H9 (cell line): ENCODE measurements at regions not wholly inside any gene's neighbourhood (a gene's known extent, or its start where the extent isn't known, plus 50 kb on each side); places are given as distances from the start of the nearest gene placed in this dataset.

Source experiments
- DNase-seq: peaks from one replicate; pipeline ENCODE4 v3.0.0-alpha.2; 2017
- H2AFZ ChIP-seq: one replicate; pipeline ENCODE4 v1.6.1; 2013; ENCODE audit warnings: mild to moderate bottlenecking, low read length, control low read depth, moderate library complexity
- H2AK5ac ChIP-seq: 2 replicates; pipeline ENCODE4 v1.6.1; 2013; ENCODE audit warnings: low read length, control low read depth, mixed read lengths; ENCODE audit not compliant: insufficient read length
- H2BK120ac ChIP-seq: one replicate; pipeline ENCODE4 v1.6.1; 2013; ENCODE audit warnings: low read depth, mild to moderate bottlenecking, low read length, control low read depth, inconsistent platforms; ENCODE audit not compliant: poor library complexity, severe bottlenecking
- H2BK12ac ChIP-seq: 2 replicates; pipeline ENCODE4 v1.6.1; 2013; ENCODE audit warnings: low read length, control low read depth, mixed read lengths, low read depth; ENCODE audit not compliant: insufficient read length
- H2BK15ac ChIP-seq: 2 replicates; pipeline ENCODE4 v1.6.1; 2013; ENCODE audit warnings: low read depth, low read length, control low read depth
- H2BK20ac ChIP-seq: one replicate; pipeline ENCODE4 v1.6.1; 2013; ENCODE audit warnings: low read depth, mild to moderate bottlenecking, low read length, control low read depth, inconsistent platforms; ENCODE audit not compliant: poor library complexity, severe bottlenecking
- H2BK5ac ChIP-seq: 2 replicates; pipeline ENCODE4 v1.6.1; 2013; ENCODE audit warnings: low read length, control low read depth, mixed read lengths; ENCODE audit not compliant: insufficient read length
- H3K14ac ChIP-seq: 2 replicates; pipeline ENCODE4 v1.6.1; 2013; ENCODE audit warnings: low read length, control low read depth; ENCODE audit not compliant: insufficient read depth
- H3K18ac ChIP-seq: 2 replicates; pipeline ENCODE4 v1.6.1; 2013; ENCODE audit warnings: low read depth, mild to moderate bottlenecking, mixed read lengths, low read length, control low read depth; ENCODE audit not compliant: insufficient read length
- H3K23ac ChIP-seq: 2 replicates; pipeline ENCODE4 v1.6.1; 2013; ENCODE audit warnings: low read length, control low read depth, mixed read lengths, low read depth; ENCODE audit not compliant: insufficient read length
- H3K23me2 ChIP-seq: 2 replicates; pipeline ENCODE4 v1.6.1; 2013; ENCODE audit warnings: low read depth, mild to moderate bottlenecking, mixed read lengths, low read length, control low read depth; ENCODE audit not compliant: insufficient read length, poor library complexity, severe bottlenecking
- H3K27ac ChIP-seq: 2 replicates; pipeline ENCODE4 v1.5.1; 2013; ENCODE audit warnings: low read length, control low read depth, mixed read lengths, low read depth; ENCODE audit not compliant: insufficient read length
- H3K27me3 ChIP-seq: 2 replicates; pipeline ENCODE4 v1.6.1; 2013; ENCODE audit warnings: low read length, control low read depth, inconsistent platforms; ENCODE audit not compliant: insufficient read depth
- H3K4ac ChIP-seq: 2 replicates; pipeline ENCODE4 v1.6.1; 2013; ENCODE audit warnings: low read depth, mild to moderate bottlenecking, control low read depth, inconsistent platforms, low read length, moderate library complexity
- H3K4me1 ChIP-seq: 2 replicates; pipeline ENCODE4 v1.6.1; 2013; ENCODE audit warnings: low read length, control low read depth, inconsistent platforms; ENCODE audit not compliant: insufficient read depth
- H3K4me2 ChIP-seq: 2 replicates; pipeline ENCODE4 v1.6.1; 2013; ENCODE audit warnings: low read length, control low read depth, mixed read lengths; ENCODE audit not compliant: insufficient read length, insufficient read depth
- H3K56ac ChIP-seq: 2 replicates; pipeline ENCODE4 v1.6.1; 2013; ENCODE audit warnings: low read depth, mild to moderate bottlenecking, mixed read lengths, low read length, control low read depth; ENCODE audit not compliant: insufficient read length
- H3K79me1 ChIP-seq: 2 replicates; pipeline ENCODE4 v1.6.1; 2013; ENCODE audit warnings: low read depth, mild to moderate bottlenecking, moderate library complexity, low read length, control low read depth, inconsistent platforms; ENCODE audit not compliant: insufficient read depth, poor library complexity, severe bottlenecking
- H3K79me2 ChIP-seq: 2 replicates; pipeline ENCODE4 v1.6.1; 2013; ENCODE audit warnings: low read length, control low read depth, inconsistent platforms; ENCODE audit not compliant: insufficient read depth
- H3K9ac ChIP-seq: 2 replicates; pipeline ENCODE4 v1.6.1; 2013; ENCODE audit warnings: low read length, control low read depth, mixed read lengths; ENCODE audit not compliant: insufficient read length; ENCODE audit errors: extremely low read depth
- H3K9me3 ChIP-seq: one replicate; pipeline ENCODE4 v1.6.1; 2013; ENCODE audit warnings: low read depth, low read length, inconsistent platforms; ENCODE audit not compliant: control insufficient read depth
- H3T11ph ChIP-seq: one replicate; pipeline ENCODE4 v1.6.1; 2013; ENCODE audit warnings: mild to moderate bottlenecking, low read length, control low read depth, inconsistent platforms
- H4K20me1 ChIP-seq: one replicate; pipeline ENCODE4 v1.6.1; 2013; ENCODE audit not compliant: control insufficient read depth, insufficient read length, insufficient read depth
- H4K5ac ChIP-seq: 2 replicates; pipeline ENCODE4 v1.6.1; 2013; ENCODE audit warnings: low read depth, mild to moderate bottlenecking, mixed read lengths, low read length, control low read depth; ENCODE audit not compliant: insufficient read length
- H4K8ac ChIP-seq: replicated peaks from 2 replicates; pipeline ENCODE4 v1.6.1; 2013; ENCODE audit warnings: low read length, control low read depth, mixed read lengths, low read depth; ENCODE audit not compliant: insufficient read length
- H4K91ac ChIP-seq: 2 replicates; pipeline ENCODE4 v1.6.1; 2013; ENCODE audit warnings: low read depth, mild to moderate bottlenecking, moderate library complexity, mixed read lengths, low read length, control low read depth; ENCODE audit not compliant: insufficient read length
- H3K27ac Mint-ChIP-seq, 3 experiments: 2 replicates in 2 of 3; 3 replicates in 1 of 3; pipeline ENCODE4 v1.8.0; 2020 to 2021; ENCODE audit warnings: mixed read lengths in 3 of 3, mild to moderate bottlenecking in 1 of 3, moderate library complexity in 1 of 3
- H3K27me3 Mint-ChIP-seq: 2 replicates; pipeline ENCODE4 v1.8.0; 2021; ENCODE audit warnings: low read depth, mild to moderate bottlenecking, moderate library complexity, mixed read lengths
- H3K36me3 Mint-ChIP-seq, 3 experiments: 2 replicates in 2 of 3; 3 replicates in 1 of 3; pipeline ENCODE4 v1.8.0; 2020 to 2021; ENCODE audit warnings: low read depth in 3 of 3, mixed read lengths in 3 of 3; ENCODE audit not compliant: insufficient read depth in 1 of 3
- H3K4me1 Mint-ChIP-seq, 2 experiments: 2 replicates each; pipeline ENCODE4 v1.8.0; 2020; ENCODE audit warnings: mixed read lengths in 2 of 2
- H3K4me3 Mint-ChIP-seq, 2 experiments: 2 replicates in 1 of 2; 3 replicates in 1 of 2; pipeline ENCODE4 v1.8.0; 2020 to 2021; ENCODE audit warnings: mild to moderate bottlenecking in 2 of 2, mixed read lengths in 2 of 2, moderate library complexity in 1 of 2
- H3K9me3 Mint-ChIP-seq, 2 experiments: 2 replicates in 1 of 2; 3 replicates in 1 of 2; pipeline ENCODE4 v1.8.0; 2020; ENCODE audit warnings: mild to moderate bottlenecking in 2 of 2, mixed read lengths in 2 of 2, moderate library complexity in 1 of 2
- TF ChIP-seq, protein P1 (sequence below): fragments of 200-600 bp; sonication (generic); conservative IDR thresholded peaks from 3 replicates; pipeline ENCODE4 v1.8.0; 2021; ENCODE audit warnings: antibody characterized with exemption, mild to moderate bottlenecking

DNA sequence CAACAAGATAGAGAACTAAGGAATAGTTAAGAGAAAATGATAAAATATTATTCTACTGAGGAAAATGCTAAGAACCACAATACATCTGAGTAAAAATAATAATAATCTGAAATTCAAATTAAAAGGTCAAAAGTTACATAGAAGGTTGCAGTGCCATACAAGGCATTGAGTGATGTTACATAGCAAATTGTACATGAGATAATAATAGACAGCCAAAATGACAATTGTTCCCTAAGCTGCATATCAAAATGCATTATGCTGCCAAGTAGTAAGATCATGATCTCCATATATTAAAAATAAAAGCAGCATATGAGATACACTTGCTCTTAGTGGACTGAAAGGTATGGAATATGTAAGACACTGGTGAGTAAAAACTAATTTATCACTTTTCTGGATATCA lies 547.7 kb downstream of the KCNT2 start:
- Mint-ChIP-seq H3K27me3 (no peaks in the 10 kb centered on the region), H3K27ac (no peak overlapping the region), H3K4me3 (no peak overlapping the region), H3K9me3 (no peaks in the 10 kb centered on the region), H3K36me3 (no peaks in the 10 kb centered on the region), H3K4me1 (peaks cover 3 to 7% of the 10 kb centered on the region in 2 experiments)
- Histone ChIP-seq H2BK5ac (no peak overlapping the region), H2BK15ac (no peak overlapping the region), H3K56ac (no peak overlapping the region), H2AFZ (no peak overlapping the region), H2BK20ac (no peak overlapping the region), H2BK120ac (no peak overlapping the region), H3K23me2 (no peaks in the 10 kb centered on the region), H3K79me2 (no peaks in the 10 kb centered on the region), H2AK5ac (no peak overlapping the region), H3K27ac (no peak overlapping the region), H4K8ac (no peak overlapping the region), H3K23ac (no peak overlapping the region), H3K18ac (no peak overlapping the region), H2BK12ac (no peak overlapping the region), H3K4ac (no peak overlapping the region), H3K27me3 (no peaks in the 10 kb centered on the region), H3T11ph (no peak overlapping the region), H3K9me3 (no peaks in the 10 kb centered on the region), H4K91ac (no peak overlapping the region), H3K79me1 (no peaks in the 10 kb centered on the region), H3K4me2 (no peak overlapping the region), H3K9ac (no peak overlapping the region), H3K14ac (no peak overlapping the region), H4K20me1 (no peaks in the 10 kb centered on the region), H4K5ac (no peak overlapping the region), H3K4me1 (no peaks in the 10 kb centered on the region)
- DNase-seq = no peak
- TF ChIP-seq, protein P1, sequence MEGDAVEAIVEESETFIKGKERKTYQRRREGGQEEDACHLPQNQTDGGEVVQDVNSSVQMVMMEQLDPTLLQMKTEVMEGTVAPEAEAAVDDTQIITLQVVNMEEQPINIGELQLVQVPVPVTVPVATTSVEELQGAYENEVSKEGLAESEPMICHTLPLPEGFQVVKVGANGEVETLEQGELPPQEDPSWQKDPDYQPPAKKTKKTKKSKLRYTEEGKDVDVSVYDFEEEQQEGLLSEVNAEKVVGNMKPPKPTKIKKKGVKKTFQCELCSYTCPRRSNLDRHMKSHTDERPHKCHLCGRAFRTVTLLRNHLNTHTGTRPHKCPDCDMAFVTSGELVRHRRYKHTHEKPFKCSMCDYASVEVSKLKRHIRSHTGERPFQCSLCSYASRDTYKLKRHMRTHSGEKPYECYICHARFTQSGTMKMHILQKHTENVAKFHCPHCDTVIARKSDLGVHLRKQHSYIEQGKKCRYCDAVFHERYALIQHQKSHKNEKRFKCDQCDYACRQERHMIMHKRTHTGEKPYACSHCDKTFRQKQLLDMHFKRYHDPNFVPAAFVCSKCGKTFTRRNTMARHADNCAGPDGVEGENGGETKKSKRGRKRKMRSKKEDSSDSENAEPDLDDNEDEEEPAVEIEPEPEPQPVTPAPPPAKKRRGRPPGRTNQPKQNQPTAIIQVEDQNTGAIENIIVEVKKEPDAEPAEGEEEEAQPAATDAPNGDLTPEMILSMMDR = no peak
